OCI-LY3 (cell line): ENCODE measurements at regions not wholly inside any gene's neighbourhood (a gene's known extent, or its start where the extent isn't known, plus 50 kb on each side); places are given as distances from the start of the nearest gene placed in this dataset.

Experiments used
- H2AFZ ChIP-seq: fragments of 200-600, 300-600 bp; shearing (Covaris generic); 2 replicates; pipeline ENCODE4 v1.6.0; 2014; ENCODE audit warnings: antibody characterized with exemption, low read depth, low read length
- H3K27ac ChIP-seq: fragments of 200-600, 300-600 bp; sonication (generic); 2 replicates; pipeline ENCODE4 v1.5.1; 2014; ENCODE audit warnings: mild to moderate bottlenecking, low read length, moderate library complexity, mixed read lengths
- H3K27me3 ChIP-seq: fragments of 200-600, 300-600 bp; sonication (generic); 2 replicates; pipeline ENCODE4 v1.6.1; 2014; ENCODE audit warnings: low read depth, low read length, mixed read lengths
- H3K36me3 ChIP-seq: fragments of 200-600, 300-600 bp; sonication (generic); replicated peaks from 2 replicates; pipeline ENCODE3; 2014; ENCODE audit warnings: low read depth, low read length, mixed read lengths
- H3K4me1 ChIP-seq: fragments of 300-600, 200-600 bp; sonication (generic); 2 replicates; pipeline ENCODE4 v1.6.1; 2014; ENCODE audit warnings: low read length, mixed read lengths
- H3K4me2 ChIP-seq: fragments of 200-600, 300-600 bp; sonication (generic); 2 replicates; pipeline ENCODE4 v1.6.1; 2014; ENCODE audit warnings: low read length, mixed read lengths
- H3K4me3 ChIP-seq: fragments of 300-600, 200-600 bp; sonication (generic); 2 replicates; pipeline ENCODE4 v1.5.1; 2014; ENCODE audit warnings: antibody characterized with exemption, mild to moderate bottlenecking, low read length, moderate library complexity
- H3K79me2 ChIP-seq: fragments of 300-600, 200-600 bp; shearing (Covaris generic); 2 replicates; pipeline ENCODE4 v1.6.1; 2014; ENCODE audit warnings: mild to moderate bottlenecking, low read length, mixed read lengths
- H3K9ac ChIP-seq: fragments of 300-600, 200-600 bp; shearing (Covaris generic); 2 replicates; pipeline ENCODE4 v1.6.0; 2014; ENCODE audit warnings: mild to moderate bottlenecking, low read length, moderate library complexity
- H3K9me3 ChIP-seq: fragments of 200-600, 300-600 bp; shearing (Covaris generic); 2 replicates; pipeline ENCODE4 v1.6.1; 2014; ENCODE audit warnings: low read length, mixed read lengths; ENCODE audit not compliant: insufficient read depth
- H4K20me1 ChIP-seq: fragments of 200-600, 300-600 bp; sonication (generic); 2 replicates; pipeline ENCODE4 v1.6.1; 2016; ENCODE audit warnings: low read length, mixed read lengths; ENCODE audit not compliant: insufficient read depth
- CTCF ChIP-seq: fragments of 200-600, 300-600 bp; sonication (generic); IDR thresholded peaks from 2 replicates; pipeline ENCODE4 v1.5.1; 2014; ENCODE audit warnings: antibody characterized with exemption, low read length, low read depth
- EZH2phosphoT487 ChIP-seq: fragments of 200-600 bp; shearing (Covaris generic); IDR thresholded peaks from 2 replicates; pipeline ENCODE4 v1.6.1; 2018; ENCODE audit warnings: antibody characterized with exemption, mixed run types, low read depth

GRCh38 chr2:217045700-217046475, 186.0 kb upstream of the TNP1 start:
- Histone ChIP-seq H3K4me3 (no peak overlapping the region), H3K4me2 (no peak overlapping the region), H2AFZ (no peak overlapping the region), H3K79me2 (no peaks in the 10 kb centered on the region), H4K20me1 (no peaks in the 10 kb centered on the region), H3K9me3 (no peaks in the 10 kb centered on the region), H3K27me3 (no peaks in the 10 kb centered on the region; the same call in 1 of the 2 replicates), H3K9ac (no peak overlapping the region), H3K4me1 (no peaks in the 10 kb centered on the region), H3K36me3 (no peaks in the 10 kb centered on the region), H3K27ac (no peak overlapping the region)
- TF ChIP-seq EZH2phosphoT487 (no peak), CTCF (no peak)

- no peak overlapping the region for H3K4me3 ChIP-seq
- no peak overlapping the region for H3K27ac ChIP-seq
- no peak overlapping the region for H3K4me2 ChIP-seq
- no peak for TF ChIP-seq EZH2phosphoT487
- TF ChIP-seq CTCF, result no peak
- no peaks in the 10 kb centered on the region for H3K79me2 ChIP-seq
- no peaks in the 10 kb centered on the region for H3K9me3 ChIP-seq
- H2AFZ ChIP-seq, result no peak overlapping the region
- no peaks in the 10 kb centered on the region for H4K20me1 ChIP-seq
- H3K27me3 ChIP-seq, result no peaks in the 10 kb centered on the region; the same call in 1 of the 2 replicates
- no peak overlapping the region for H3K9ac ChIP-seq
- no peaks in the 10 kb centered on the region for H3K4me1 ChIP-seq
- no peaks in the 10 kb centered on the region for H3K36me3 ChIP-seq
Observed at GRCh38 chr2:217040099-217040498, 180.2 kb upstream of the TNP1 start.

- H3K79me2 ChIP-seq, result no peaks in the 10 kb centered on the region
- H3K27me3 ChIP-seq, result no peaks in the 10 kb centered on the region
- H2AFZ ChIP-seq, result no peak overlapping the region
- H3K9me3 ChIP-seq, result no peaks in the 10 kb centered on the region
- H3K36me3 ChIP-seq, result no peaks in the 10 kb centered on the region
- TF ChIP-seq CTCF, result no peak
- no peak overlapping the region for H3K27ac ChIP-seq
- no peak overlapping the region for H3K4me3 ChIP-seq
- H4K20me1 ChIP-seq, result no peaks in the 10 kb centered on the region
- H3K4me2 ChIP-seq, result no peak overlapping the region
- no peak overlapping the region for H3K9ac ChIP-seq
- H3K4me1 ChIP-seq, result no peaks in the 10 kb centered on the region
Observed at GRCh38 chr2:217038001-217038400, 178.1 kb upstream of the TNP1 start.

- Histone ChIP-seq H3K4me3 (no peak overlapping the region), H3K27ac (no peak overlapping the region), H3K4me2 (no peak overlapping the region), H3K9me3 (no peaks in the 10 kb centered on the region), H3K4me1 (no peaks in the 10 kb centered on the region), H3K36me3 (no peaks in the 10 kb centered on the region), H3K9ac (no peak overlapping the region), H3K79me2 (no peaks in the 10 kb centered on the region), H3K27me3 (no peaks in the 10 kb centered on the region), H2AFZ (no peak overlapping the region), H4K20me1 (no peaks in the 10 kb centered on the region)
- TF ChIP-seq CTCF, result no peak
- TF ChIP-seq EZH2phosphoT487, result no peak
Observed at GRCh38 chr2:217037353-217037752, 177.5 kb upstream of the TNP1 start.
